ENCODE measurements at regions not wholly inside any gene's neighbourhood (a gene's known extent, or its start where the extent isn't known, plus 50 kb on each side); places are given as distances from the start of the nearest gene placed in this dataset.

DNA sequence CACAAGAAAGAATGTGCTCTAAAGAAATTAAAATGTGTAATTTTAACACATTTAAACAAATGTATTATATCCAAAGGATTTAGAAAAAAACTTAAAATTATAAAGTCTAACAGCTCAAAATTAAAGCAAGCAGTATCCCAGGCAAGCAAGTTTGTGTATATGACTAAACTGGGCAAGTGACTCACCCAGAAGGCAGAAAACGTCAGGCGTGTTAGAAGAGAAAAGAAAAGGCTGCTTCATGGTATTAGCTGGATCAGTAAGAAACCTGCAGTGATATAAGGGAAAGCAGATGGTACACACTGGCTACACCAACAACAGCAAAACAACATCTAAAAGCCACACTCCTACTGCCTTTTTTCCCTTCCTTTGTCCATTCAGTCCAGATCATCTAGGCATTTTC, 250.6 kb upstream of the NDST3 start:
- ChIA-PET POLR2A (no interaction called here), CTCF (no interaction called here)

DNA sequence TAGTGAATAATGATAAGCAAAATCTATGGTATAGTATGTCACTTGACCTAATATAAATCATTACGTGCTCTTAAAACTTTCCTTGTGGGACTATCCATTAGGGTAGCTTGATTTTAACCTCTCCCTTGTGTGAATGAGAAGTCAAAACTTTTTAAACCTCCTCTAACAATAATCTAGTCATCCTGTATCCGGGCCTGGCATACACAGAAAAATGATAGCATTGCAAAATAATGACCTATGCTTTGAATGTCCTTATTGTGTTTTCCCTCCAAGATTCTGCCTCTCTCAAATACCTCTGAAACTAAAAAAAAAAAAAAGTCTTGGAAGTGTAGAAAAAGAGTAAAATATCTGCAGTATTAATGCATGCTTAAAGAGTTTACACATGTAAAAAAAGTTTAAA, 250.0 kb upstream of the NDST3 start:
- ChIA-PET POLR2A (no interaction called here), CTCF (no interaction called here)

DNA sequence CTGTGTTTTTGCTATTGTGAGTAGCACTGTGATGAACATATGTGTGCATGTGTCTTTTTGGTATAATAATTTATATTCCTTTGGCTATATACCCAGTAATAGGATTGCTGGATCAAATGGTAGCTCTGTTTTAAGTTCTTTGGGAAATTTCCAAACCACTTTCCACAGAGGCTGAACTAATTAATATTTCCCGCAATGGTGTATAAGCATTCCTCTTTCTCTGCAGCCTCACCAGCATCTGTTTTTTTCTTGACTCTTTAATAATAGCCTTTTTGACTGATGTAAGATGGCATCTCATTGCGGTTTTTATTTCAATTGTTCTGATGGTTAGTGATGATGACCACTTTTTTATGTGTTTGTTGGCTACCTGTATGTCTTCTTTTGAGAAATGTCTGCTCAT, 247.7 kb upstream of the NDST3 start:
- POLR2A ChIA-PET: no interaction called here
- CTCF ChIA-PET: no interaction called here

DNA sequence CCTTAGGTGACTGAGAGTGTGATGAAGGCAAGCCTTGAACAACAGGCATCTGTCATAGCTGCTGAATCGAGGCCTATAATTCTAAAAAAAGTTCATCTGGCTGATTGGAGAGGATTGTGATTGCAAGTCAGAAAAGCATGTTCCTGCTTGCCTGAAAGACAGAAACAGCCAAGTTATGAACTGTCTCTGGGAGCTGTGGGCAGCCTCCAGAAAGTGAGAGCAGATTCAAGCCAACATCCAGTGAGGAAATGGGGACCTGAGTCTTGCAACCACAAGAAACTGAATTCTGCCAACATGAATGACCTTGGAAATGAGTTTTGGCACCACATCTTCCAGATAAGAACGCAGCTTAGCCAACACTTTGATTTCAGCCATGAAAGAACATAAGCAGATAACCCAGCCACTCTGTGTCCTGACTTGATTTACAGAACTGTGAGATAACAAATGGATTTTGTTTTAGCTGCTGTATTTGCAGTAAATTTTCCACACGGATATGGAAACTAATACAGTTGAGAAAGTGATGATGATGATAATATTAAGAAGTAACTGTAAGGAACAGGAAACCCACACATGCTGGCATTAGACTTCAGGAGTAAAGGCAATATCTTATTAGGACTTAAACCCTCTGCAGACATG, 240.3 kb upstream of the NDST3 start:
- POLR2A ChIA-PET: no interaction called here
- CTCF ChIA-PET: no interaction called here

DNA sequence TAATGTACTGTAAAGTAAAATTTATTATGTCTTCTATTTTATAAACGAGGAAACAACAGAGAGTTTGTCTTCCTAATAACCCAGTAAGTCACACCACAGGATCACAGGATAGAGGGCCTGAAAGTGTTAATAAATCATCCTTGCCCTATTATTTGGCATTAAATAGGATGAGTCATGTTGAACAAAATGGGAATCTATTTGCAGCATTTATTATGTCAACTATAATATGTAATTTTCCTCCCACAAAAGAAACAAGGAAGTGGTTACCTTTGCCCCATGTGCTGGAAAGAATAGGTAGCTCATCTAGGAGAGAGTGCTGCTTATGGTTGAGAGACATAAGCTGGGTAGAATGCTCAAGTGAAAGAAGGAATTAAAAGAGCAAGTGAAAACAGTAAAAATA, 237.6 kb upstream of the NDST3 start:
- CTCF ChIA-PET: no interaction called here
- POLR2A ChIA-PET: no interaction called here

DNA sequence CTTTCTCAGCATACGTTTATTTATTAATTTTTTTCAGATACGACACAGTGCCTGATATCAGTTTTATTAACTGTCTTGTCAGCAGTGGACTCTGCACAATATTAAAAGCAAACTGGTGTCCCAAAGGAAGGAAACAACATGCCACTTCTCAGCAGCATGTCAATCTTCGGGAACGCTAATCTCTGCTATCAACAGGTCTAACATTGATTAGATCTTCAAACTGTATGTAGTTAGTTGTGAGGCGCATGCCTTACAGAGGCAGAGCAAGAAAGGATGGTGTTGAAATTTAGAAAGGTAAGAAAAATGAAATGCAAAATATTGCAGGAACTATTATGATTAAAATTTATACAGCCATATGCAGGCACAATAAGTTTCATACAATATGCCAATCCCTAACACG, 233.7 kb upstream of the NDST3 start:
- ChIA-PET CTCF (no interaction called here), POLR2A (no interaction called here)

DNA sequence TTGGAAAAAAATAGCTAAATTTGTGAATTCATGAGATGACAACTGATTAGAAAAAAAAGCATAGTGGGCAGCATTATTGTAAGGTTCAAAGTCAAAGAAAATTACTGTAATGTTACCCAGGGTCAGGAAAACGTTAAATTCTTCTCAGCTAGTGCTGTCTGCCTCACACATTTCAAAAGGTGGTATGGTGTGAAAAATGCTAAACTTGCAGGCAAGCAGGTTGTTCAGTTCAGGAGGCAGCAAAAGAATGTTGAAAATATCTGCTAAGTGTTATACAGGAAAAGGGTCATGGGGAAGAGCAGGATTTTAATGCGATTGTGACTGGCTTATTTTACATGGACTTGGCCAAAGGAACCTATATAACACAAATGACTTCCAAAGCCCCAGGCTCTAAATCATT, 232.5 kb upstream of the NDST3 start:
- CTCF ChIA-PET: no interaction called here
- POLR2A ChIA-PET: no interaction called here

DNA sequence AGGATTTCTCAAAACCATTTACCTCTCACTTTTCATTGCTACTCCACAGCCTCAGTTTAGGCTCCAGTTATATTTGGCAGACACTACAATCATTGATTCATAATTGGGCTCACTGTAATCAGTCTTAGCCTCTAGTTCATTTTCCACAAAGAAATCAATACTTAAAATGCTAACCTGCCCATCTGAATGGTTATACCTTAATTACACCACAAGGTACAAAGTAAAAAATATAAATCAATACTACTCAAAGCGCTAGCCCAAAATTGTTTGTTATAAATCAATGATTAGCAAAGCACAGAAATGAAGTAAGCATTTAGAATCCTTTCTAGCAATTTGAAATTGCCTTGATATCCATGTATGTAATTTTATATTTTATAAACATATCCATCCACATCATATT, 222.6 kb upstream of the NDST3 start:
- CTCF ChIA-PET: no interaction called here
- POLR2A ChIA-PET: no interaction called here

DNA sequence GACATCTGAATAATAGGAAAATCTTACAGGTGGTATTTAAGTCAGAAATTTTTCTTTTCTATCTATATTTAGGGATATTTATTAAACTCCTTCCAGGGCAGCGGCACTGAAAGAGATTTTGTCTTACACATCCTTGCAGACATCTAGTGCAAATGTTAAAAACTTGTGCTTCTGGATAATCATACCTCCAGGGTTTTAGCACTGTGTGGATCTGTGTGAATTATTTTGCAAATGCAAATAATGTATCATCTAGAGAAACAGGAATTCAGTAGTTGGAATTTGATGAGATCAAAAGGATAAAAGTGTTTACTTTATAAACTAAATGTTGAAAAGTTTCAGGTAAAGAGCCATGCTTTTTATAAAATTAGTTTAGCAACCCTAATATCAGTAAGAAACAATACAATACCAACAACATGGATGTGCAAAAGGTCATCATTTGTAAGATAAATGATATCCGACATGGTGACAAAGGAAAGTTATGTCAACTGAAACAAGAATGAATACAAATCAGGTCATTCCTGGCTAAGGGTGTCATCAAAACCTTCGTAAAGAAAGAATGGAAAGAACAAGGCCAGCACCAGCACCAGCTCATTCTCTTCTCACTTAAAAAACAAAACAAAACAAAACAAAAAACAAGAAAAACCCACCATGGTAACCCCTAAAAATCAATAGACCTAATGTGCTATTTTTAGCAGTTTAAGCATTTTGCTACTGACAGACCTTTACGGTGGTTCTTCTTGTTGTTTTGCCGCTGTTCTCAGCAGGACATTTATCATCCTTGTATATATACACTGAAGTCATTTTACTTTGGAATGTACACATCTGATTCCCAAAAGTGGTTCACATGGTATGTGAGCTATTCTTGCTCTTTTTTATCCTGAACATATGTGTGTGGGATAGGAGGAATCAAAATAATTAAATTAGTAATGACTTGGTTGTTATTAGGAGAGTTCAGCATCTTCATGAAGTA, 219.7 kb upstream of the NDST3 start:
- ChIA-PET CTCF (no interaction called here), POLR2A (no interaction called here)

DNA sequence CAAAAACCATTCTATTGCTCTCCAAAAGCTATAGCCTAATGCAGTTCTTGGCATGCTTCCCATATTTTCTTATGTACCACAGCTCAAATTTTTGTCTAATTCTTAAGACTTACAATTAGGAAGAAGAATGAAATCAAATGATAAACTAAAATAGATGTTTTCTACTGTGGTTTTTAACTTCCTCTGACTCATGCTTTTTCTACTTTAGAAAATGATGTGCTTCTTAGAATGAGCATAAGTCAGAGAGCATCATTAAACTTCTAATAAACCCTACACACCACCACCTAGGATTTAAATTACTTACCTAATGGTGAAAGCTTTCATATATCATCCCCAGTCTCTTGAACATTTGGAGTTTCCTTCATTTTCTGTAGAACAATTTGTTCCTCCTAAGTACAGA, 217.0 kb upstream of the NDST3 start:
- ChIA-PET POLR2A (no interaction called here), CTCF (no interaction called here)

DNA sequence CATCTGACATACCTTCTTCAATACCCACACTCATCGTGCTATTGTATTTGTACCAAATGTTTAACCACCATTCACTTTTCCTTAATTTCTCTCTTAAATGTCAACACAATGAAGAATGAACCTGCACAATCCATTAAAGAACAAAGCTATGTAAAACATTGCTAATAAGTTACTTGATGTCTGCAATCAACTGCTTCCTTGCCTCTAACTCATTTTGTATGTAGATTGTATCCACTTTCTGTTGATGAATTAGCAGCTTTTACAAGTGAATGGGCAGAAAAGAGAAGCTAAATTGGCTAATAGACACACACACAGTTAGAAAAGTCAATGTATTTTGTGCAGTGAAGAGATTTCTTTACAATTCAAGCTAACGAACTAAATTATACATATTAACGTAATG, 212.5 kb upstream of the NDST3 start:
- ChIA-PET CTCF (interaction anchor here (0.7 kb wide), 1 partner anchor 365 kb away, joined by 3 read pairs; no protein-coding TSS in a partner anchor), POLR2A (no interaction called here)

DNA sequence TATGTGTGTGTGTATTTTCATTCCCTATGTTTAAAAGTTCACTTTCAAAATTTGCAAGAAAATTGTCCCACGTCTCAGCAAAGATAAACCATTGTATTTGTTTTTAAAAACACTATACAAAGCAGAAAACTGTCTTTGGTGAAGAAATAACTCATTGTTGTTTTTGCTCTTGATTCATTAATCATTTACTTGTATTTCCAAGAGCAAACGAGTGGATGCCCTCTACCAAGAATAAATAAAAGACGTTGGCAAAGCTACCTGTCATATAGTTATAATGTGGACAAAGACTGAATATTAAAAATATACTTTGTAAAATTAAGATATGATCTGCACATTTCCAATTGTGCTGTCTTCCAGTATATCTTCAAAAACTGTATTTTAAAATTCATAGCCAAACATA, 210.9 kb upstream of the NDST3 start:
- ChIA-PET CTCF (no interaction called here), POLR2A (no interaction called here)

DNA sequence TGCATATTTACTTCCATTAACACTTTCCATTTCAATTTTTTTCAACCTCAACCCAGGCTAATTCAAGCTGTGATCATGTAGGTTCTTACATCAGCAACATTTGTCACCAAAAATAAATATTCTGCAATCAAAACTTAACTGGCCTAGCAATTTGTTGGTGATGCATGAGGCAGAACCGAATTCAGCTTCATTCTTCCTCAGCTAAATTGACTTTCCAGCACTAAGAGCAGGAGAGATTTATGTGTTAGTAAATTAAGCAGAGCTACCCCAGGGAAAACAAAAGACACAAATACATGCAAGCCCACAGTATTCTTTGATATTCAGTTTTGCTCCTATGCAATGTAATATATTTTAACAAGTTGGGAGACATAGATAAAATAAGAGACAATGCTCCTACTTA, 208.7 kb upstream of the NDST3 start:
- ChIA-PET POLR2A (no interaction called here), CTCF (no interaction called here)

DNA sequence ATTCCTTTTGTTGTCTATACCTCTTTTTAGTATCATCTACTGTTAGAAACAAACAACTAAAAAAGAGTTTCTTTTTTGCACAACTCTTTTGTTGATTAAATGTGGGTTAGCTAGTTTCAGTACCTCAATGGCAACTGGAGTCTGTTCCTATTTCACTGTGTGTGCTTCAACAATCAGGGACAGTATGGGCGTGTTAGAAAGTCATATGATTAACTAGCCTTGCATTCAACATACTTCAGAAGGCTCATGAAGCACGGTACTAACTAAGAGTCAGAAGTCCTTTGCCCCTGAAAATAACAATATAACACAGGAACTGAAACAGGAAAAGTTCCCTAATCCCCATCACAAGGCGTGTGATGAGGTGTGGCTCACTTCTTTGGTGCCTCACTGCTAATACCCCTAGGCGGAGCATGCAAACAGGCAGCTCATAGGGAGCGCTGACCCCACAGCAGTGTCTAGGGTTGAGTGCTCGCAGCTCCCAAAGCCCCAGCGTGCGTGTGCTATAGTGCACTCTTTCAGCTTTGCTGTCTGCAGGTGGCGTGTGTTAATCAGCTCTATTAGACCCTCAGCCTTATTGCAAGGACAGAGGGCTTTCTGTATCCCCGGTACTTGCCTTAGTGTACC, 203.1 kb upstream of the NDST3 start:
- ChIA-PET CTCF (no interaction called here), POLR2A (no interaction called here)

DNA sequence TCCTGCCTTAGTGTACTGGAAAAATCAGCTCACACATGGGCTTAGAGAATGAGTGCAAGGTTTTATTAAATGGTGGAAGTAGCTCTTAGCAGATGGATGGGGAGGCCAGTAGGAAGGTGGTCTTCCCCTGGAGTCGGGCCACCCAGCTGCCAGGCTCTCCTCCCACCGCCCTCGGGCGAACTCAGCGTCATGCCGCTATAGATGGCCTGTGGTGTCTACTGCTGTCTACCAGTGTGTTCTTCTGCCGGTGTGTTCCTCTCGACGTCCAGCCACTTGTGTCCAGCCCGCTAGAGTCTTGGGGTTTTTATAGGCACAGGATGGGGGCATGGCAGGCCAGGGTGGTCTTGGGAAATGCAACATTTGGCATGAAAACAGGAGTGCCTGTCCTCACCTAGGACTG, 198.7 kb upstream of the NDST3 start:
- POLR2A ChIA-PET: no interaction called here
- CTCF ChIA-PET: no interaction called here

DNA sequence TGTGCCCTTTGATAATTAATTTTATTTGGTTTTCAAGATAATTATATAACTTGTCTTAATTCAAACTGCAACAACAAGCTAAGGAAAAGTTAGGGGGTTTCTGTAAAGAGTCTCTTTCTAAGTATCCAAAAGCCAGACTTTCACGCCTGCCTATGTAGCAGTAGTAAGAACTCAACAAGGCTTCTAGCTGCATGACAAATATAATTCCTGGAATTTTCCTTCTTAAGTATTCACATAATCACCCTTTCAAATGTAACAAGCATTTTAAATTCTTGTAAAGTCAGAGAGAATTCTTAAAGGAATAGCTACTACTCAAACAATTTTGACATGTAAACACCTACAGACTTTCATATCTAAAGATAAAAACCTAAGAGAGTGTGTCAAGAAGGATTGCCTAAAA, 189.7 kb upstream of the NDST3 start:
- ChIA-PET POLR2A (no interaction called here), CTCF (no interaction called here)

DNA sequence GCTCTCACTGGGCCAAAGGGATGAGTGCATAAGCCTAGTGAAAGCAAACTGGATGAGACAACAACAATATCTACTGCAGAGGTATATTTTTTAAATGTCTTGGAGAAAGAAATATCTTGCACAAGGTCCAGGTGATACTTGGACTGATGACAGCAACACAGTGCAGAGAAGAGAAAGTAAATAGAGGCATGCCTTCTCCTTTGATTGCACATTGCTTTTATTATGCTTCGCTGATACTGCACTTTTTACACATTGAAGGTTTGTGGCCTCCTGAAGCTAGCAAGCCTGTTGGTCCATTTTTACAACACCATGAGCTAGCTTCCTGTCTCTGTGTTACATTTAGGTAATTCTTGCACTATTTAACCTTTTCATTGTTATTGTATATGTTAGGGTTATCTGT, 189.0 kb upstream of the NDST3 start:
- CTCF ChIA-PET: no interaction called here

DNA sequence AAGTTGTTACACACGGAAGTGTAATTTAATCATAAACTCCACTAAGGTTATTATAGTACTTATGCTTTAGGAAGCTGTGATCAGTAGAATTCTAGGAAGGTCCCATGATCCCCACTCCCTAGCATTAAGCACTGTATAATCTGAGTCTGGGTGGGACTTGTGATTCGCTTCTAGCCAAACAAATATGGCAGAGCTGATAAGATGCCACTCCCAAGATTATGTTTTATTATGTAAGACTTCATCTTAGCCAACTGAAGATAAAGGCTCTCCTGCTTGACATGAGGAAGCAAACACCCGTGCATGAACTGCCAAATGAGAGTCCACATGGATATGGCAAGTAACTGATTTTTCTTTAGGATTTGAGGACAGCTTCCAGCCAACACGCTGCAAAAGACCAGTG, 186.4 kb upstream of the NDST3 start:
- ChIA-PET CTCF (no interaction called here), POLR2A (no interaction called here)

More for the DNA sequence above, 189.0 kb upstream of the NDST3 start:
- POLR2A ChIA-PET: no interaction called here

DNA sequence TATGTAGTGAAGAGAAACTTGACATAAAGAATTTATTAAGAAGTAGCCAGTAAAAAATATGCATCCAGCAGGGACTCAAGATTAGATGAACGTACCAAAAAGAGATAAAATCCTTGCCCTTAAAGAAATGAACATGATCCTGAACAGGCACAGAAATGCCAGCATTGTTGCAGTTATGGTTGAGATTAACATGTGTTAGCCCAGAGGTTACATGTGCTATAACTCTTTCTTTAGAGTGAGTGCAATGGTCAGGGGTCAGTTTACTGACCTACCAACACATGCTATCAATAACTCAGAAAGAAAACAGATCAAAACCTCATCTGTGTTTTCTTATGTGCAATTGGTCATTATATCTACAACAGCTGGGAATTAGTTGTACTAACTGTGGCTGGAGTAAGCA, 166.1 kb upstream of the NDST3 start:
- POLR2A ChIA-PET: no interaction called here
- CTCF ChIA-PET: no interaction called here

DNA sequence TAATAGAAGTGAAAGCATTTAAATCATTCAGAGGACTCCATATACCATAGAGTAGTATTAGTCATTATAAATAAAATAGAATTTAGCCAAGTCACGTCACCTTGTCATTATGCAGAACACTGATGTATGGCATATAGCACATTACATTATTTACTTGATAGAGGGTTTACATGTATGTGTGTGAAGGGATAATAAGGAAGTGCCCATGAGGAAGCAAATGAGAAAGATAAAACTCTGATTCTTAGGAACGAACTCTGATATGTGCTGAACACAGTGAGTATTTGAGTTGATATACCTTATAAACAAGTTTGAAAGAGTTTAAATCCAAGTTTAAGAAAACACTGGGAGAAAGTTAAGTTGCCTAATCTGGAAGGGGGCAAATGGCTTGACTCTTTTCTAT, 160.5 kb upstream of the NDST3 start:
- CTCF ChIA-PET: no interaction called here
- POLR2A ChIA-PET: no interaction called here

DNA sequence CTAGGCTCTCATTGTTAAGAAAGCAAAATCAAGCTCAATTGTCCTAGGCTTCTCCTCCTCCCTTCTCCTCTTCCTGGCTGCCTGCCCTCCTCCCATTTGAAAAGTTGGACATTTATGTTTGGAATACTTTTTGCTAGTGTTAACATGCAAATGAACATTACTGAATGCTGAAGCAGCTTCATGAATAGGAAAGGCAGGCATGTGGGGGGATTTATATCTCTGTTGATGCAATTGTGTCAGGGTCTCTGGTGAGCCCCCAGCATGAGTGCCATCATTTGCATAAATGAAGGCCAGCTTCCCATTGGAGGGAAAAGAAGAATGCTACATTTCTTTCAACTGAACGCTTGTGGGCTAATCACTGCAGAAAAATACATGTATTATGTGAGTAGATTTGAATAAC, 160.1 kb upstream of the NDST3 start:
- ChIA-PET POLR2A (no interaction called here), CTCF (no interaction called here)

DNA sequence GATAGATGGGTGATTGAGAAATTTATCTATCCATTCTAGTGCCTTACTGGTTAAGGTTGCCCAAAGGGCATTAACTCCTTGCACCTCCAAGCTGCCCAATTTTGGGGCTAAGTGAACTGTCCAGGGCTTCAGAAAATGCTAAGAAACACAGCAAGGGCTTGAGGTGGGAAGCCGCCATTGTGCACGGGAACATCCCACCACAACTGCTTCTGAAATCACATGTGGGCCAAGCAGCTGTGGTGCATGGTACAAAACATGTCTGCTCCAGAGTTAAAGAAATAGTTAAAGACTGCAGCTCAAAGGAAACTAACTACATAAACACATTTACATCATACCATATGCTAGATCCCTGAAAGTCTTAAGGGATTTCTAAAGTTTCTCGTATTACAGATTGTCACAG, 144.3 kb upstream of the NDST3 start:
- CTCF ChIA-PET: no interaction called here
- POLR2A ChIA-PET: no interaction called here

Measured in activated CD8-positive, alpha-beta memory T cell treated with anti-CD3 and anti-CD28 coated beads for 36 hours (primary cell).